ENCODE measurements at regions not wholly inside any gene's neighbourhood (a gene's known extent, or its start where the extent isn't known, plus 50 kb on each side); places are given as distances from the start of the nearest gene placed in this dataset.

DNA sequence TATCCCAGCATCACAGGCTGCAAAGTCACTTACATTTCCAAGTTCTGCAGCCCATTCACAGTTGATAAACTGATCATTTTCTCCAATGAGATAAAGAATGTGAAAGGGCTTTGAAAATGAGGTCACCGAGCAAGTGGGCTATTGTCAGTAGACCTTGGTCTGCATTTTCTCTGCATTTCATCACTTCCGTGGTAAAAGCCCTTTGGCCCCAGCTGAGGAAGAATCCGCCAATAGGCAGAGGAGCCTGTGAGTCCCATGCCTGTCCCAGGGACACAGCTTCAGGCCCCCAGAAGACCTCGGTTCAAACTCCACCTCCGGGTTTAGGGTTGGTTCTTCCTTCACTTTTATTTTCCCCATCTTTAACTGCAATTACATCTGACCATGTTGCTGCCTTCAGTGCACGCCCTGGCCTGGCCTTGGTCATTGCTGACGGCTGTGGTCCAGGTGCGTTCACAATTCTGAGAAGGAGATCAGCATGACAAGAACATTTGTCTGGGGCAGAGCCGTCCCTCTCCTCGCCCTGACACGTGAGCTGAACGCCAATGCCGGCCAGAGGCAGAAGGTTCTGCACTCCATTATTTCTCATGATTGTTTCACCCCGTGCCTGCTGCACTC lies 292.5 kb downstream of the TCERG1L start:
- no peak overlapping the region for H2AFZ ChIP-seq (replicated peaks; ENCODE audit: low read length, poor library complexity)
- WGBS, 2 experiments (ENCODE audit: extremely low coverage in 2 of 2, insufficient read length in 1 of 2), result 64% methylated on average over 7 of the region's 14 CpGs; no CpG with 5 or more reads in 1 of the 2 experiments
- no peaks in the 10 kb centered on the region for H3K27me3 ChIP-seq (ENCODE audit: control insufficient read depth, insufficient read depth, low read length)
- H3K4me2 ChIP-seq (ENCODE audit: low read depth, low read length), result no peak overlapping the region
- no peak overlapping the region for H2BK15ac ChIP-seq (ENCODE audit: low read depth, low read length)
- no peak overlapping the region for H3K14ac ChIP-seq (replicated peaks; ENCODE audit: low read depth, low read length)
- no peak overlapping the region for H4K8ac ChIP-seq (ENCODE audit: low read depth in 2 of 2, low read length in 2 of 2)
- intact Hi-C loops (cut with micrococcal nuclease) (no loop called here), in situ Hi-C loops (cut with MboI; ENCODE audit: low sequenced_read_pairs) (no loop called here), dilution Hi-C loops (cut with HindIII; ENCODE audit: low sequenced_read_pairs, unreplicated experiment) (no loop called here)
- H2AK9ac ChIP-seq (replicated peaks; ENCODE audit: low read depth, low read length, poor library complexity), result no peak overlapping the region
- H2BK120ac ChIP-seq (ENCODE audit: low read depth, low read length), result no peak overlapping the region
- H4K20me1 ChIP-seq (ENCODE audit: insufficient read depth, low read length), result no peaks in the 10 kb centered on the region
- no peaks in the 10 kb centered on the region for H3K9me1 ChIP-seq (ENCODE audit: insufficient read depth, low read length)
- DNase-seq, result no peak
- H2AK5ac ChIP-seq (ENCODE audit: low read depth, low read length), result no peak overlapping the region
- no peak for ATAC-seq (ENCODE audit: low read depth)
- H2BK5ac ChIP-seq (ENCODE audit: low read depth, low read length, poor library complexity, severe bottlenecking), result no peak overlapping the region
- CTCF ChIA-PET, result no interaction called here
- H3K56ac ChIP-seq (ENCODE audit: extremely low read depth, insufficient read depth, low read length), result no peak overlapping the region
- no peaks in the 10 kb centered on the region for H3K4me1 ChIP-seq (ENCODE audit: control insufficient read depth, insufficient read depth, low read length)
- peaks cover 46% of the 10 kb centered on the region for H3K9me3 ChIP-seq (ENCODE audit: control insufficient read depth, insufficient read depth, low read length)
- no peak overlapping the region for H3K4me3 ChIP-seq (ENCODE audit: insufficient read depth, low read depth, low read length)
- POLR2A ChIA-PET (ENCODE audit: unreplicated experiment), result no interaction called here
- H2BK20ac ChIP-seq (ENCODE audit: low read depth, low read length), result no peak overlapping the region
- H4K5ac ChIP-seq (ENCODE audit: low read depth, low read length), result no peak overlapping the region
- H3K27ac ChIP-seq (ENCODE audit: insufficient read depth, low read length), result no peak overlapping the region
- BruUV-seq (replicated peaks), result no TSS peak
- no peak overlapping the region for H3K23ac ChIP-seq (ENCODE audit: low read depth, low read length)
- H3K9ac ChIP-seq (ENCODE audit: low read depth, low read length), result no peak overlapping the region
- no peak overlapping the region for H3K4ac ChIP-seq (ENCODE audit: low read depth, low read length)
- no peak overlapping the region for H4K91ac ChIP-seq (ENCODE audit: insufficient read depth, low read depth, low read length)
- TF ChIP-seq CTCF (conservative IDR thresholded peaks at IDR 0.05; ENCODE audit: low read depth, low read length), result no peak
- TF ChIP-seq BHLHE40 (IDR thresholded peaks at IDR 0.05; ENCODE audit: low read depth, low read length), result no peak
- TF ChIP-seq NFE2L2 (IDR thresholded peaks at IDR 0.05; ENCODE audit: low read depth, low read length), result no peak
- no peak for TF ChIP-seq SMC3 (IDR thresholded peaks at IDR 0.05; ENCODE audit: low read depth, low read length)
- TF ChIP-seq RCOR1 (IDR thresholded peaks at IDR 0.05; ENCODE audit: insufficient replicate concordance, low read length), result no peak
- no peak for TF ChIP-seq MXI1 (IDR thresholded peaks at IDR 0.05; ENCODE audit: borderline replicate concordance, low read depth, low read length)
- TF ChIP-seq, protein P1, sequence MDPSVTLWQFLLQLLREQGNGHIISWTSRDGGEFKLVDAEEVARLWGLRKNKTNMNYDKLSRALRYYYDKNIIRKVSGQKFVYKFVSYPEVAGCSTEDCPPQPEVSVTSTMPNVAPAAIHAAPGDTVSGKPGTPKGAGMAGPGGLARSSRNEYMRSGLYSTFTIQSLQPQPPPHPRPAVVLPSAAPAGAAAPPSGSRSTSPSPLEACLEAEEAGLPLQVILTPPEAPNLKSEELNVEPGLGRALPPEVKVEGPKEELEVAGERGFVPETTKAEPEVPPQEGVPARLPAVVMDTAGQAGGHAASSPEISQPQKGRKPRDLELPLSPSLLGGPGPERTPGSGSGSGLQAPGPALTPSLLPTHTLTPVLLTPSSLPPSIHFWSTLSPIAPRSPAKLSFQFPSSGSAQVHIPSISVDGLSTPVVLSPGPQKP (IDR thresholded peaks at IDR 0.05; ENCODE audit: borderline replicate concordance, low read depth, low read length), result no peak
- no peak for TF ChIP-seq MAZ (IDR thresholded peaks at IDR 0.05; ENCODE audit: borderline replicate concordance, low read depth, low read length)
- TF ChIP-seq CHD1 (IDR thresholded peaks at IDR 0.05; ENCODE audit: low read depth, low read length), result no peak
- no peak for TF ChIP-seq POLR2A (IDR thresholded peaks at IDR 0.05; ENCODE audit: low read depth, low read length)
- no peak for TF ChIP-seq RFX5 (IDR thresholded peaks at IDR 0.05; ENCODE audit: low read depth, low read length)
- H3K36me3 ChIP-seq (ENCODE audit: control insufficient read depth, insufficient read depth, low read length), result no peaks in the 10 kb centered on the region
- H3K18ac ChIP-seq (ENCODE audit: low read depth, low read length), result no peak overlapping the region
- no peaks in the 10 kb centered on the region for H3K79me1 ChIP-seq (ENCODE audit: low read depth in 1 of 2, low read length in 2 of 2)
